ENCODE measurements at regions not wholly inside any gene's neighbourhood (a gene's known extent, or its start where the extent isn't known, plus 50 kb on each side); places are given as distances from the start of the nearest gene placed in this dataset.

GRCh38 chr13:37456041-37456440 lies 142.5 kb downstream of the POSTN start:
- Histone ChIP-seq H3K36me3 (replicated peaks) (no peaks in the 10 kb centered on the region), H3K9me3 (0 out of 2 replicates have a peak, but pooled peaks cover 3% of the 10 kb centered on the region), H3K27me3 (ENCODE audit: low read depth) (no peaks in the 10 kb centered on the region), H3K4me3 (no peak overlapping the region), H3K4me1 (no peaks in the 10 kb centered on the region)
- DNase-seq (ENCODE audit: low spot score in 2 of 2), result no peak
- in situ Hi-C loops (cut with MboI; ENCODE audit: low sequenced_read_pairs), result no loop called here

GRCh38 chr13:37453246-37453645 lies 145.3 kb downstream of the POSTN start:
- in situ Hi-C loops (cut with MboI; ENCODE audit: low sequenced_read_pairs), result no loop called here
- Histone ChIP-seq H3K27me3 (ENCODE audit: low read depth) (no peaks in the 10 kb centered on the region), H3K4me1 (no peaks in the 10 kb centered on the region), H3K36me3 (replicated peaks) (no peaks in the 10 kb centered on the region), H3K9me3 (0 out of 2 replicates have a peak, but pooled peaks cover 3% of the 10 kb centered on the region), H3K4me3 (no peak overlapping the region)
- DNase-seq (ENCODE audit: low spot score in 2 of 2), result no peak

GRCh38 chr13:37450276-37450675 lies 148.3 kb downstream of the POSTN start:
- no peaks in the 10 kb centered on the region for H3K4me1 ChIP-seq

GRCh38 chr13:37448153-37448552 lies 150.4 kb downstream of the POSTN start:
- Histone ChIP-seq H3K9me3 (no peaks in the 10 kb centered on the region), H3K4me3 (no peak overlapping the region), H3K36me3 (replicated peaks) (no peaks in the 10 kb centered on the region), H3K4me1 (no peaks in the 10 kb centered on the region), H3K27me3 (ENCODE audit: low read depth) (no peaks in the 10 kb centered on the region)
- no peak for DNase-seq (ENCODE audit: low spot score in 2 of 2)
- in situ Hi-C loops (cut with MboI; ENCODE audit: low sequenced_read_pairs), result loop anchor here (25.0 kb wide), 1 partner anchor 111 kb away; no protein-coding TSS in a partner anchor

More at GRCh38 chr13:37450276-37450675, 148.3 kb downstream of the POSTN start:
- Histone ChIP-seq H3K9me3 (0 out of 2 replicates have a peak, but pooled peaks cover 3% of the 10 kb centered on the region), H3K36me3 (replicated peaks) (no peaks in the 10 kb centered on the region), H3K4me3 (no peak overlapping the region), H3K27me3 (ENCODE audit: low read depth) (no peaks in the 10 kb centered on the region)
- in situ Hi-C loops (cut with MboI; ENCODE audit: low sequenced_read_pairs), result no loop called here
- no peak for DNase-seq (ENCODE audit: low spot score in 2 of 2)

GRCh38 chr13:37446503-37446902 lies 152.1 kb downstream of the POSTN start:
- Histone ChIP-seq H3K4me3 (no peak overlapping the region), H3K9me3 (no peaks in the 10 kb centered on the region), H3K36me3 (replicated peaks) (no peaks in the 10 kb centered on the region), H3K4me1 (no peaks in the 10 kb centered on the region), H3K27me3 (ENCODE audit: low read depth) (no peaks in the 10 kb centered on the region)
- in situ Hi-C loops (cut with MboI; ENCODE audit: low sequenced_read_pairs), result loop anchor here (25.0 kb wide), 1 partner anchor 109 kb away; no protein-coding TSS in a partner anchor
- DNase-seq (ENCODE audit: low spot score in 2 of 2), result no peak

GRCh38 chr13:37443538-37443937 lies 155.0 kb downstream of the POSTN start:
- Histone ChIP-seq H3K36me3 (replicated peaks) (no peaks in the 10 kb centered on the region), H3K4me1 (no peaks in the 10 kb centered on the region), H3K4me3 (no peak overlapping the region), H3K27me3 (ENCODE audit: low read depth) (no peaks in the 10 kb centered on the region), H3K9me3 (no peaks in the 10 kb centered on the region)
- no peak for DNase-seq (ENCODE audit: low spot score in 2 of 2)
- in situ Hi-C loops (cut with MboI; ENCODE audit: low sequenced_read_pairs), result loop anchor here (25.0 kb wide), 1 partner anchor 106 kb away; no protein-coding TSS in a partner anchor

GRCh38 chr13:37442996-37443395 lies 155.6 kb downstream of the POSTN start:
- no peak for DNase-seq (ENCODE audit: low spot score in 2 of 2)
- in situ Hi-C loops (cut with MboI; ENCODE audit: low sequenced_read_pairs), result loop anchor here (25.0 kb wide), 1 partner anchor 106 kb away; no protein-coding TSS in a partner anchor
- H3K36me3 ChIP-seq (replicated peaks), result no peaks in the 10 kb centered on the region
- H3K27me3 ChIP-seq (ENCODE audit: low read depth), result no peaks in the 10 kb centered on the region
- no peak overlapping the region for H3K4me3 ChIP-seq
- no peaks in the 10 kb centered on the region for H3K9me3 ChIP-seq
- H3K4me1 ChIP-seq, result no peaks in the 10 kb centered on the region

- in situ Hi-C loops (cut with MboI; ENCODE audit: low sequenced_read_pairs), result loop anchor here (25.0 kb wide), 1 partner anchor 99 kb away; no protein-coding TSS in a partner anchor
- Histone ChIP-seq H3K9me3 (no peaks in the 10 kb centered on the region), H3K4me1 (no peaks in the 10 kb centered on the region), H3K27me3 (ENCODE audit: low read depth) (no peaks in the 10 kb centered on the region), H3K36me3 (replicated peaks) (no peaks in the 10 kb centered on the region), H3K4me3 (no peak overlapping the region)
- DNase-seq (ENCODE audit: low spot score in 2 of 2), result no peak
Measured at GRCh38 chr13:37435881-37436280, 162.7 kb downstream of the POSTN start.

- Histone ChIP-seq H3K9me3 (no peaks in the 10 kb centered on the region), H3K36me3 (replicated peaks) (no peaks in the 10 kb centered on the region), H3K4me3 (no peak overlapping the region), H3K27me3 (ENCODE audit: low read depth) (no peaks in the 10 kb centered on the region), H3K4me1 (no peaks in the 10 kb centered on the region)
- DNase-seq (ENCODE audit: low spot score in 2 of 2), result no peak
- in situ Hi-C loops (cut with MboI; ENCODE audit: low sequenced_read_pairs), result loop anchor here (25.0 kb wide), 1 partner anchor 96 kb away; no protein-coding TSS in a partner anchor
Measured at GRCh38 chr13:37433086-37433485, 165.5 kb downstream of the POSTN start.

GRCh38 chr13:37429976-37430375 lies 168.6 kb downstream of the POSTN start:
- no peak for DNase-seq (ENCODE audit: low spot score in 2 of 2)
- in situ Hi-C loops (cut with MboI; ENCODE audit: low sequenced_read_pairs), result loop anchor here (25.0 kb wide), 1 partner anchor 93 kb away; no protein-coding TSS in a partner anchor
- Histone ChIP-seq H3K27me3 (ENCODE audit: low read depth) (peaks cover 4% of the 10 kb centered on the region; the same call in 1 of the 2 replicates), H3K9me3 (no peaks in the 10 kb centered on the region), H3K4me3 (no peak overlapping the region), H3K4me1 (no peaks in the 10 kb centered on the region), H3K36me3 (replicated peaks) (no peaks in the 10 kb centered on the region)

GRCh38 chr13:37427843-37428494 lies 170.6 kb downstream of the POSTN start:
- in situ Hi-C loops (cut with MboI; ENCODE audit: low sequenced_read_pairs), result loop anchor here (25.0 kb wide), 1 partner anchor 91 kb away; no protein-coding TSS in a partner anchor
- no peaks in the 10 kb centered on the region for H3K9me3 ChIP-seq
- DNase-seq (ENCODE audit: low spot score in 2 of 2), result no peak
- no peaks in the 10 kb centered on the region for H3K36me3 ChIP-seq (replicated peaks)
- H3K4me3 ChIP-seq, result no peak overlapping the region
- H3K4me1 ChIP-seq, result no peaks in the 10 kb centered on the region
- H3K27me3 ChIP-seq (ENCODE audit: low read depth), result peaks cover 4% of the 10 kb centered on the region; the same call in 1 of the 2 replicates

- no peak for DNase-seq (ENCODE audit: low spot score in 2 of 2)
- H3K27me3 ChIP-seq (ENCODE audit: low read depth), result peaks cover 6% of the 10 kb centered on the region; the same call in 1 of the 2 replicates
- in situ Hi-C loops (cut with MboI; ENCODE audit: low sequenced_read_pairs), result no loop called here
- H3K4me1 ChIP-seq, result no peaks in the 10 kb centered on the region; the same call in 1 of the 2 replicates
- no peak overlapping the region for H3K4me3 ChIP-seq
- H3K9me3 ChIP-seq, result no peaks in the 10 kb centered on the region
- H3K36me3 ChIP-seq (replicated peaks), result no peaks in the 10 kb centered on the region
Measured at GRCh38 chr13:37418490-37418889, 180.1 kb downstream of the POSTN start.

GRCh38 chr13:37417060-37417441 lies 181.5 kb downstream of the POSTN start:
- Histone ChIP-seq H3K4me3 (no peak overlapping the region), H3K36me3 (replicated peaks) (no peaks in the 10 kb centered on the region), H3K9me3 (no peaks in the 10 kb centered on the region), H3K27me3 (ENCODE audit: low read depth) (peaks cover 8% of the 10 kb centered on the region; the same call in 1 of the 2 replicates), H3K4me1 (no peaks in the 10 kb centered on the region; the same call in 1 of the 2 replicates)
- in situ Hi-C loops (cut with MboI; ENCODE audit: low sequenced_read_pairs), result no loop called here
- DNase-seq (ENCODE audit: low spot score in 2 of 2), result no peak
